ENCODE measurements at regions not wholly inside any gene's neighbourhood (a gene's known extent, or its start where the extent isn't known, plus 50 kb on each side); places are given as distances from the start of the nearest gene placed in this dataset.

DNA sequence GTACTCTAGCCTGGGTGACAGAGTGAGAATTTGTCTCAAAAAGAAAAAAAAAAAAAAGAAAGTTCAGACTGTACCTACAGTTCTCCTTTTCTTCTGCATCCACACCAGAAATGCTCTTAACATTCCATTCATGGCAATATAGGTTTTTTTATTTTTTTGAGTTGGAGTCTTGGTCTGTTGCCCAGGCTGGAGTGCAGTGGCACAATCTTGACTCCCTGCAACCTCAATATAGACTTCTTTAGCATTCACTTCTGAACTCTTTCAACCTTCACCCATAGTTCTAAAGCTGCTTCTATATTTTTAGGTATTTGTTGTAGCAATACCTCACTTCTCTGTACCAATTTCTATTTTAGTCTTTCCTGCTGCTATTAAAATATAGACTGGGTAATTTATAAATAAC, 1095.7 kb downstream of the FLRT2 start:
- no peak for DNase-seq (ENCODE audit: low read depth in 1 of 2, low spot score in 2 of 2)
- Histone ChIP-seq H3K27ac (no peak overlapping the region), H3K4me3 (no peak overlapping the region), H3K27me3 (replicated peaks) (no peaks in the 10 kb centered on the region), H3K4me1 (replicated peaks) (no peaks in the 10 kb centered on the region), H3K9me3 (replicated peaks) (no peaks in the 10 kb centered on the region), H3K36me3 (no peaks in the 10 kb centered on the region)

GRCh38 chr14:86619726-86620125, 1089.8 kb downstream of the FLRT2 start:
- no peak for DNase-seq (ENCODE audit: low read depth in 1 of 2, low spot score in 2 of 2)
- no peaks in the 10 kb centered on the region for H3K27me3 ChIP-seq (replicated peaks)
- H3K27ac ChIP-seq: no peak overlapping the region
- no peaks in the 10 kb centered on the region for H3K9me3 ChIP-seq (replicated peaks)
- H3K36me3 ChIP-seq: no peaks in the 10 kb centered on the region
- H3K4me3 ChIP-seq: no peak overlapping the region
- H3K4me1 ChIP-seq (replicated peaks): no peaks in the 10 kb centered on the region

DNA sequence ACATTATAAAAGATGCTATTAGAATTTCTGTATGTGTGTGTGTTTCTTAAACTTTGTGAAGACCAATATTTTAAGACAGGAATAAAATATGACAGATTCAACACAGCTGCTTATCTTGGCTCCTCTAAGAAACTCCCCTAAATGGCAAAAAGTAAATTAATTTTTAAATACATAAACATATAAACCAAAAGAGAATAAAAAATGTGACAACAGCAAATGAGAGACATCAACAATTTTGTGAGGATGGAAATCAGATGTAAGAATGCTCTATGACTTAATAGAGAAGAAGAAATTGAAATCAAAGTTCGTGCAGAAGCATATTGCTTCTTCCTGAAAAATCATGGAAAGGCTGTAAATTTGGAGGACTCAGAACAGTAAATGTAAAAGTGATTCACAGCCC, 1083.8 kb downstream of the FLRT2 start:
- H3K9me3 ChIP-seq (replicated peaks): no peaks in the 10 kb centered on the region
- no peaks in the 10 kb centered on the region for H3K36me3 ChIP-seq
- no peak overlapping the region for H3K27ac ChIP-seq
- no peak overlapping the region for H3K4me3 ChIP-seq
- H3K4me1 ChIP-seq (replicated peaks): no peaks in the 10 kb centered on the region
- H3K27me3 ChIP-seq (replicated peaks): no peaks in the 10 kb centered on the region
- no peak for DNase-seq (ENCODE audit: low read depth in 1 of 2, low spot score in 2 of 2)

DNA sequence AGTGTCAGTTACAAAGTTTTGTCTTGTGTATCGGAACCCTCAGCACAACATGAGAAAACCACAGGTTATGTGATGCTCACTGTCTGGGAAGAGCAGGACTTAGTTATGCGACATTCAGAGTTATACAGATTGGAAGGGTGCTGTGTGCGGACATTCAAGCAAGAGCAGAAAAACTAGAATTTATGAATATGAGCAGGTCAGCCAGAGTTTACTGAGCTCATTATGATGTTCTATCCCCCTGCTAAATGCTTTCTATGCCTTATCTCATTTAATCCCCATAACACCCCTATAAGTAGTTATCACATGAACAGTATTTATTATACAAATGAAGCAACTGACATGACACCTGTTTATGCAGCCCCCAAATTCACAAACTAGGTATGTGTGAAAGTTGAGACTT, 1083.2 kb downstream of the FLRT2 start:
- no peak for DNase-seq (ENCODE audit: low read depth in 1 of 2, low spot score in 2 of 2)
- Histone ChIP-seq H3K27ac (no peak overlapping the region), H3K9me3 (replicated peaks) (no peaks in the 10 kb centered on the region), H3K4me3 (no peak overlapping the region), H3K27me3 (replicated peaks) (no peaks in the 10 kb centered on the region), H3K4me1 (replicated peaks) (no peaks in the 10 kb centered on the region), H3K36me3 (no peaks in the 10 kb centered on the region)

DNA sequence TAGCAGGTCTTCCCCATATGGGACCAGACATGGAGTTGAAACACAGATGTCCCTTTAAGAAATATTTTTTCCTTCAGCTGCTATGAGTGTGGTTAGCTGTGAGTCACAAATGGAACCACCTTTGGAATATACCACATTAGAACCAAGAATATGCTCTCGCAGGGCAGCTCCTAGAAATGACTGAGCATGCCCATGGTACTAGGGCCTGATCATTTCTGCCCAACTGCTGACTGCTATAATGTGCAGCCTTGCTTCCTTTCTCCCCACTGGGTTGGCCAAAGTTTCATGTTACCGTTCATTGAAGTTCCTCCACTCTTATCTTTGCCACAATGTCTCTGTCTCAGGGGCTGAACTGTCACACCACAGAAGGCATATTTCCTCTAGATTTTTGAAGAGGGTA, 1074.6 kb downstream of the FLRT2 start:
- no peak for DNase-seq (ENCODE audit: low read depth in 1 of 2, low spot score in 2 of 2)
- Histone ChIP-seq H3K4me1 (replicated peaks) (no peaks in the 10 kb centered on the region), H3K9me3 (replicated peaks) (no peaks in the 10 kb centered on the region), H3K36me3 (no peaks in the 10 kb centered on the region), H3K27ac (no peak overlapping the region), H3K4me3 (no peak overlapping the region), H3K27me3 (replicated peaks) (no peaks in the 10 kb centered on the region)

GRCh38 chr14:86602263-86602662, 1072.3 kb downstream of the FLRT2 start:
- H3K4me3 ChIP-seq: no peak overlapping the region
- no peaks in the 10 kb centered on the region for H3K27me3 ChIP-seq (replicated peaks)
- no peak for DNase-seq (ENCODE audit: low read depth in 1 of 2, low spot score in 2 of 2)
- H3K9me3 ChIP-seq (replicated peaks): no peaks in the 10 kb centered on the region
- H3K36me3 ChIP-seq: no peaks in the 10 kb centered on the region
- no peaks in the 10 kb centered on the region for H3K4me1 ChIP-seq (replicated peaks)
- no peak overlapping the region for H3K27ac ChIP-seq

DNA sequence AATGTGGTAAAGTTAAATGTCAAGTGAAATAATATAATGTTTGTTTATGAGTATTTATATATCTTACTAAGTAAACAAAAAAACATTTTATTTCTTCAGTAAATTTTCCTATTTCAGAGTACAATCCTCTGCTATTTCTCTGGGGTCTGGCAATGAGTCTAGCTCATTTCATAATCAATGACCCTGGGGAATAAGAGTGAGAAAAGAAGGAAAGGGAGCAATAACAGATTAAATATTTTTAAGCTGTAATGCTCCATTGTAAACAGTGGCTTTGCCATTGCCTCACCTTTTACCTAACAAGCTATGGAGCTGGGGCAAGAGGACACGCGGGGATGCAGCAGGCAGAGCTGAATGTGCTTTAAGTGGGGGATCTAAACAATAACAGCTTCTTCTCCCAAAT, 1071.9 kb downstream of the FLRT2 start:
- Histone ChIP-seq H3K9me3 (replicated peaks) (no peaks in the 10 kb centered on the region), H3K4me1 (replicated peaks) (no peaks in the 10 kb centered on the region), H3K36me3 (no peaks in the 10 kb centered on the region), H3K4me3 (no peak overlapping the region), H3K27ac (no peak overlapping the region), H3K27me3 (replicated peaks) (no peaks in the 10 kb centered on the region)
- DNase-seq (ENCODE audit: low read depth in 1 of 2, low spot score in 2 of 2): no peak

DNA sequence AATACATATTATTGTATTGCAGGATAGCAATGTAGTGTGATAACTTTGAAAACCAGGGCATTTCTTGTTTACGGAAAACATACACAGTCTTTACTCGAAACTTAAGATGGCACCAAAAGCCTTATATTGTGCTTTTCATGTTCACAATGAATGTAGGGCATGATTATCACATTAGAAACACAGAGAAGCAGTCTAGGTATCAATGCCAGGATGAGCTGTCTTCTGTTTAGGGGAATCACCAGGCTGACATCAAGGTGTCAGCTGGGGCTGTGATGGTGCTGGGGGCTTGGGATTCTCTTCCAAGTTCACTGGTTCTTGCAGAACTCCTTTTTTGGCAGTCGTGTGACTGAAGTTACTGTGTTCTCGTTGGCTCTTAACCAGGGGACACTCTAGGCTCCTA, 1067.3 kb downstream of the FLRT2 start:
- Histone ChIP-seq H3K4me1 (replicated peaks) (no peaks in the 10 kb centered on the region), H3K27ac (no peak overlapping the region), H3K9me3 (replicated peaks) (no peaks in the 10 kb centered on the region), H3K36me3 (no peaks in the 10 kb centered on the region), H3K4me3 (no peak overlapping the region), H3K27me3 (replicated peaks) (no peaks in the 10 kb centered on the region)
- DNase-seq (ENCODE audit: low read depth in 1 of 2, low spot score in 2 of 2): no peak

- no peak for DNase-seq (ENCODE audit: low read depth in 1 of 2, low spot score in 2 of 2)
- no peaks in the 10 kb centered on the region for H3K36me3 ChIP-seq
- no peaks in the 10 kb centered on the region for H3K9me3 ChIP-seq (replicated peaks)
- no peaks in the 10 kb centered on the region for H3K4me1 ChIP-seq (replicated peaks)
- no peaks in the 10 kb centered on the region for H3K27me3 ChIP-seq (replicated peaks)
- H3K4me3 ChIP-seq: no peak overlapping the region
- no peak overlapping the region for H3K27ac ChIP-seq
Measured at GRCh38 chr14:86596024-86596423, 1066.1 kb downstream of the FLRT2 start.

- no peaks in the 10 kb centered on the region for H3K27me3 ChIP-seq (replicated peaks)
- H3K4me1 ChIP-seq (replicated peaks): peaks cover 31% of the 10 kb centered on the region
- no peak overlapping the region for H3K4me3 ChIP-seq
- DNase-seq (ENCODE audit: low read depth in 1 of 2, low spot score in 2 of 2): no peak
- H3K9me3 ChIP-seq (replicated peaks): no peaks in the 10 kb centered on the region
- peak overlapping the region; percentile 99 for H3K27ac ChIP-seq
- H3K36me3 ChIP-seq: no peaks in the 10 kb centered on the region
Measured at GRCh38 chr14:86575141-86575540, 1045.2 kb downstream of the FLRT2 start.

GRCh38 chr14:86574778-86575129, 1044.8 kb downstream of the FLRT2 start:
- no peak overlapping the region; the same call in 1 of the 2 replicates for H3K4me3 ChIP-seq
- no peak for DNase-seq (ENCODE audit: low read depth in 1 of 2, low spot score in 2 of 2)
- no peaks in the 10 kb centered on the region for H3K9me3 ChIP-seq (replicated peaks)
- no peaks in the 10 kb centered on the region for H3K27me3 ChIP-seq (replicated peaks)
- peaks cover 31% of the 10 kb centered on the region for H3K4me1 ChIP-seq (replicated peaks)
- no peaks in the 10 kb centered on the region for H3K36me3 ChIP-seq
- H3K27ac ChIP-seq: peak overlapping the region; percentile 99

GRCh38 chr14:86574051-86574777, 1044.3 kb downstream of the FLRT2 start:
- peak; percentile 54 to 90 for DNase-seq (ENCODE audit: low read depth in 1 of 2, low spot score in 2 of 2)
- Histone ChIP-seq H3K9me3 (replicated peaks) (no peaks in the 10 kb centered on the region), H3K4me1 (replicated peaks) (peaks cover 31% of the 10 kb centered on the region), H3K36me3 (no peaks in the 10 kb centered on the region), H3K27ac (peak overlapping the region; percentile 99), H3K4me3 (peak overlapping the region; percentile 5; the same call in 1 of the 2 replicates), H3K27me3 (replicated peaks) (no peaks in the 10 kb centered on the region)

DNA sequence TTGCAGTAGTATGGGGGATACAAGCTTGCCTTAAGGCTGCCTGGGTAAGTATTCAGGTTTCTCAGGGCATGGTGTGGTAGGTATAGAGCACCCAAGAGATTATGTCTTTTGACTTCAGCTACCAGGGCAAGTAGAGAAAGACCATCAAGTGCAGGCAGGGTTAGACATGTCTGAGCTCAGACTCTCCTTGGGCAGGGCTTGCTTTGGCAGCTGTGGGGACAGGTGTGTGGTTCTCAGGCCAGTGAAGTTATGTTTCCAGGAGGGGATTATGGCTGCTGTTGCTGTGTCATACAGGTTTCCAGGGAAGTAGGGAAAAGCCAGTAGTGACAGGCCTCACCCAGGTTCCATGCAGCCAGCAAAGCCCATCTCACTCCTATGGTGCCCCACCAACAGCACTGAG, 1040.4 kb downstream of the FLRT2 start:
- Histone ChIP-seq H3K9me3 (replicated peaks) (no peaks in the 10 kb centered on the region), H3K27ac (no peak overlapping the region), H3K4me3 (no peak overlapping the region), H3K4me1 (replicated peaks) (peaks cover 24% of the 10 kb centered on the region), H3K36me3 (no peaks in the 10 kb centered on the region), H3K27me3 (replicated peaks) (no peaks in the 10 kb centered on the region)
- no peak for DNase-seq (ENCODE audit: low read depth in 1 of 2, low spot score in 2 of 2)

GRCh38 chr14:86543521-86543920, 1013.6 kb downstream of the FLRT2 start:
- Histone ChIP-seq H3K9me3 (replicated peaks) (no peaks in the 10 kb centered on the region), H3K36me3 (no peaks in the 10 kb centered on the region), H3K4me1 (replicated peaks) (no peaks in the 10 kb centered on the region), H3K4me3 (no peak overlapping the region), H3K27ac (no peak overlapping the region), H3K27me3 (replicated peaks) (no peaks in the 10 kb centered on the region)
- no peak for DNase-seq (ENCODE audit: low read depth in 1 of 2, low spot score in 2 of 2)

- DNase-seq (ENCODE audit: low read depth in 1 of 2, low spot score in 2 of 2): no peak
- H3K27ac ChIP-seq: no peak overlapping the region
- no peaks in the 10 kb centered on the region for H3K36me3 ChIP-seq
- H3K9me3 ChIP-seq (replicated peaks): no peaks in the 10 kb centered on the region
- no peaks in the 10 kb centered on the region for H3K27me3 ChIP-seq (replicated peaks)
- no peaks in the 10 kb centered on the region for H3K4me1 ChIP-seq (replicated peaks)
- H3K4me3 ChIP-seq: no peak overlapping the region
Measured at GRCh38 chr14:86541972-86542371, 1012.0 kb downstream of the FLRT2 start.
